Progenitor cell of endocrine pancreas (in vitro differentiated cells): ENCODE measurements at regions not wholly inside any gene's neighbourhood (a gene's known extent, or its start where the extent isn't known, plus 50 kb on each side); places are given as distances from the start of the nearest gene placed in this dataset.

ENCODE experiments used
- DNase-seq: peaks from one replicate; pipeline ENCODE4 v3.0.0; 2021; ENCODE audit warnings: low spot score; ENCODE audit not compliant: unreplicated experiment
- H3K27ac Mint-ChIP-seq: 2 replicates; pipeline ENCODE4 v1.8.0; 2021; ENCODE audit warnings: mild to moderate bottlenecking, moderate library complexity, mixed read lengths
- H3K27me3 Mint-ChIP-seq: 2 replicates; pipeline ENCODE4 v1.8.0; 2021; ENCODE audit warnings: mixed read lengths
- H3K36me3 Mint-ChIP-seq: 2 replicates; pipeline ENCODE4 v1.8.0; 2022; ENCODE audit warnings: mixed read lengths; ENCODE audit not compliant: insufficient read depth
- H3K4me1 Mint-ChIP-seq: 2 replicates; pipeline ENCODE4 v1.8.0; 2021; ENCODE audit warnings: low read depth, mixed read lengths
- H3K4me3 Mint-ChIP-seq: 2 replicates; pipeline ENCODE4 v1.8.0; 2021; ENCODE audit warnings: low read depth, mild to moderate bottlenecking, moderate library complexity, mixed read lengths
- H3K9me3 Mint-ChIP-seq: 2 replicates; pipeline ENCODE4 v1.8.0; 2021; ENCODE audit warnings: low read depth, mixed read lengths
- TF ChIP-seq, protein P1 (sequence below): fragments of 200-600 bp; sonication (generic); IDR thresholded peaks from one replicate; pipeline ENCODE4 v1.5.0; 2021; ENCODE audit warnings: antibody characterized with exemption, mild to moderate bottlenecking; ENCODE audit not compliant: unreplicated experiment

DNA sequence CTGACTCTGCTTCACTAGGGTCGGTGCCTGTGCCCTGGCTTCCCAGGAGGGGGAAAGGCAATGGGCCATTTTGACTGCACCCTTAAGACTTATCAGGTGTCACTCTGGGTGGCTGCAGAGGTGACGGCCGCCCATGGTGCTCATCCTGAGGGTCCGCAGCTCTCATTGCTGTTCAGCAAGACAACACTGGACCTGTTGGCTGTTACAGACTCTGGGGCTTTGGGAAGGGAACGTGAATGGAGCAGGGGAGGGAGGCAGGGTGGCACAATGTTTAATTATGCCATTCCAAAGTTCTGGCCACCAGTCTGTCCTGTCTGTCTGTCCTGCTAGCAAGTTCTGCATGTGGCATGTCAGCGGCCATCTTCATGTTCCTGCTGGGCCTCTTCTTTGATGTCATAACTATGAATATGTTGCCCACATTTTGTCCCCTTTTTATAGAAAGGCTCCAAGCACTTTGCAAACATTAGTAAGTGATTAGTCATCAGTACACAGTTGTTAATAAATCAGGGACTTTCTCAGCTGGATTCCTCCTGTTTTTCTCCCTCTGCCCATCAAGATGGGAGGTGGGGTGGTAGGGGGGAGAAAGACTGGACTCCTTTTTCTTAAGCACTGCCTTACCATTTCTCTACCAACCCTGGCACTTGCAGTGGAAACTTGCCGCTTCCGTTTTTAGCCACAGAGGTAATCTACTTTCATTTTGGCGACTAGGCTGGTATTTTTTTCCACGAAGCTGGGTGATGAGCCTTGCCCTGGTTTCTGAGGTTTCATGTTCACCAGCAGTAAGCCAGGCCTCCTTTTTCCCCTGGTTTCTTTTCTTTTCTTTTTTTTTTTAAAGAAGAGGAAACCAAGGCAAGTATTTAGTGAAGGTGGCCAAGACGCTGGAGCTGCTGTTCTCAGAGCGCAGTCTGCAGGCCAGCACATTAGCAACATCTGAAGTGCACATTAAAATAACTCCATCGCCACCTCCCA, 88.6 kb upstream of the TRIM2 start:
- H3K4me3 Mint-ChIP-seq: no peak overlapping the region
- no peaks in the 10 kb centered on the region for H3K36me3 Mint-ChIP-seq
- no peaks in the 10 kb centered on the region for H3K27me3 Mint-ChIP-seq
- no peaks in the 10 kb centered on the region for H3K4me1 Mint-ChIP-seq
- H3K27ac Mint-ChIP-seq: no peak overlapping the region
- H3K9me3 Mint-ChIP-seq: no peaks in the 10 kb centered on the region
- TF ChIP-seq, protein P1, sequence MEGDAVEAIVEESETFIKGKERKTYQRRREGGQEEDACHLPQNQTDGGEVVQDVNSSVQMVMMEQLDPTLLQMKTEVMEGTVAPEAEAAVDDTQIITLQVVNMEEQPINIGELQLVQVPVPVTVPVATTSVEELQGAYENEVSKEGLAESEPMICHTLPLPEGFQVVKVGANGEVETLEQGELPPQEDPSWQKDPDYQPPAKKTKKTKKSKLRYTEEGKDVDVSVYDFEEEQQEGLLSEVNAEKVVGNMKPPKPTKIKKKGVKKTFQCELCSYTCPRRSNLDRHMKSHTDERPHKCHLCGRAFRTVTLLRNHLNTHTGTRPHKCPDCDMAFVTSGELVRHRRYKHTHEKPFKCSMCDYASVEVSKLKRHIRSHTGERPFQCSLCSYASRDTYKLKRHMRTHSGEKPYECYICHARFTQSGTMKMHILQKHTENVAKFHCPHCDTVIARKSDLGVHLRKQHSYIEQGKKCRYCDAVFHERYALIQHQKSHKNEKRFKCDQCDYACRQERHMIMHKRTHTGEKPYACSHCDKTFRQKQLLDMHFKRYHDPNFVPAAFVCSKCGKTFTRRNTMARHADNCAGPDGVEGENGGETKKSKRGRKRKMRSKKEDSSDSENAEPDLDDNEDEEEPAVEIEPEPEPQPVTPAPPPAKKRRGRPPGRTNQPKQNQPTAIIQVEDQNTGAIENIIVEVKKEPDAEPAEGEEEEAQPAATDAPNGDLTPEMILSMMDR: no peak
- no peak for DNase-seq

DNA sequence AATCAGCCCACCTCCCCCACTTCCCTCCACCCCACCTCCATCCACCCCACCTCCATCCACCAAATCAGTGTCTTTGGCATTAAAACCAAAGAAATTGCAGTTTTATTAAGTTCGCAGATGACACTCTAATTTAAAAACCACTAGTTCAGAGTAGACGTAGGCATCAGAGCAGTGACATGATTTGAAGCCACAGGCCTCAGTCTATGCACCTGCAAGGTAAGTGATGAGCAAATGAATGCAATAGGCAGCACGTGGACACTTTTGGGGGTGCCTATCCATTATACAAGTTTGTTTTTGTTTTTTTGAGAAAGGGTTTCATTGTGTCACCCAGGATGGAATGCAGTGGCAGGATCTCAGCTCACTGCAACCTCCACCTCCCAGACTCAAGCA, 88.0 kb upstream of the TRIM2 start:
- Mint-ChIP-seq H3K4me1 (no peaks in the 10 kb centered on the region), H3K27me3 (no peaks in the 10 kb centered on the region), H3K4me3 (no peak overlapping the region), H3K27ac (no peak overlapping the region), H3K36me3 (no peaks in the 10 kb centered on the region), H3K9me3 (no peaks in the 10 kb centered on the region)
- DNase-seq: no peak
- TF ChIP-seq, protein P1: no peak

DNA sequence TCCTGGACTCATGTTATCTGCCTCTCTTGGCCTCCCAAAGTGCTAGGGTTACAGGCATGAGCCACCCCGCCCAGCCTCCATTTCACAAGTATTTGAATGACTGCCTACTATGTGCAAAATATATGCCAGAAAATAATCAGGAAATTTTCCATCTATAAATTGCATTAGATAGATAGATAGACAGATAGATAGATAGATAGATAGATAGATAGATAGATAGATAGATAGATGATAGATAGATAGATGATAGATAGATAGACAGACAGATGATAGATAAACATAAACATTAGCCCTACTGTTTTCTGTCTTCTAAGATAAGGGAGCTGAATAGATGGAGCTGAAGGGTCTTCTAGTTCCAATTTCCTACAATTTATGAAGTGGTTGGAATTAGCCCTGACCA, 87.4 kb upstream of the TRIM2 start:
- DNase-seq: no peak
- Mint-ChIP-seq H3K4me3 (no peak overlapping the region), H3K27ac (no peak overlapping the region), H3K9me3 (no peaks in the 10 kb centered on the region), H3K4me1 (no peaks in the 10 kb centered on the region), H3K36me3 (no peaks in the 10 kb centered on the region), H3K27me3 (no peaks in the 10 kb centered on the region)
- TF ChIP-seq, protein P1: no peak

DNA sequence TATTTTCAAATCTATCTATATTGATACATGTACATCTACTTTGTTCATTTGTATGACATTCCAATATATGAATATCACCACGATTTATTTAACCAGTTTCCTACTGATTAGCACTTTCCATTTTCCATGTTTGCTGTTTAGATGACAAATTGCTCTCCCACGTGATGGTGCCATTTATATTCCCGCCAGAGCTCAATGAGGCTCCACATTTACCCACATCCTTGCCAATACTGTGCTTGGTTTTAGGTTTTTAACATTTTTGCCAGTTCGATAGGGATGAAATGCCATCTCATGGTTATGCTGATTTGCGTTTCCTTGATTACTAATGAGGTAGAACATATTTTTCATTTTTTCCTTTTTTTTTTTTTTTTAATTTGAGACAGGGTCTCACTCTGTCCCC, 86.7 kb upstream of the TRIM2 start:
- H3K4me1 Mint-ChIP-seq: no peaks in the 10 kb centered on the region
- H3K36me3 Mint-ChIP-seq: no peaks in the 10 kb centered on the region

DNA sequence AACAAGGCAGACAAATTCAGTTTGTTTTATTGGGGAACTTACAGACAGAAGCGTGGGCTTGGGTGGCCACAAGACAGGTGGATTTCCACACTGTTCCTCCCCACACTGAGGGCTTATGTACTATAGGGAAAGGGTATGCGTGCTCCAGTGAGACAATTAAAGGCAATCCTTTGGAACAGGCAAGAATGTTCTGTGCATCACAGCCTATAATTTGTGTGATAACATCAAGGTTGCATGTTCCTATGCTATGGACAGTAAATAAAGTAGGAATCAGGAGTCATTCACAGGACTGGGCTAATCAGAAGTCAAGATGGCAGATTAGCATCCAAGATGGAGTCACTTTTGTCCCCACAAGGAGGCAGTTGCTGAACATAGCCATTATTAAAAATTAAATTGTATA, 84.6 kb upstream of the TRIM2 start:
- TF ChIP-seq, protein P1: no peak
- Mint-ChIP-seq H3K27me3 (no peaks in the 10 kb centered on the region), H3K4me1 (no peaks in the 10 kb centered on the region), H3K4me3 (no peak overlapping the region), H3K9me3 (no peaks in the 10 kb centered on the region), H3K36me3 (no peaks in the 10 kb centered on the region), H3K27ac (no peak overlapping the region)
- DNase-seq: no peak

More for the DNA sequence above, 86.7 kb upstream of the TRIM2 start:
- no peak overlapping the region for H3K4me3 Mint-ChIP-seq
- TF ChIP-seq, protein P1: no peak
- no peaks in the 10 kb centered on the region for H3K9me3 Mint-ChIP-seq
- H3K27ac Mint-ChIP-seq: no peak overlapping the region
- no peaks in the 10 kb centered on the region for H3K27me3 Mint-ChIP-seq
- DNase-seq: no peak
